ENCODE measurements at regions not wholly inside any gene's neighbourhood (a gene's known extent, or its start where the extent isn't known, plus 50 kb on each side); places are given as distances from the start of the nearest gene placed in this dataset.

DNA sequence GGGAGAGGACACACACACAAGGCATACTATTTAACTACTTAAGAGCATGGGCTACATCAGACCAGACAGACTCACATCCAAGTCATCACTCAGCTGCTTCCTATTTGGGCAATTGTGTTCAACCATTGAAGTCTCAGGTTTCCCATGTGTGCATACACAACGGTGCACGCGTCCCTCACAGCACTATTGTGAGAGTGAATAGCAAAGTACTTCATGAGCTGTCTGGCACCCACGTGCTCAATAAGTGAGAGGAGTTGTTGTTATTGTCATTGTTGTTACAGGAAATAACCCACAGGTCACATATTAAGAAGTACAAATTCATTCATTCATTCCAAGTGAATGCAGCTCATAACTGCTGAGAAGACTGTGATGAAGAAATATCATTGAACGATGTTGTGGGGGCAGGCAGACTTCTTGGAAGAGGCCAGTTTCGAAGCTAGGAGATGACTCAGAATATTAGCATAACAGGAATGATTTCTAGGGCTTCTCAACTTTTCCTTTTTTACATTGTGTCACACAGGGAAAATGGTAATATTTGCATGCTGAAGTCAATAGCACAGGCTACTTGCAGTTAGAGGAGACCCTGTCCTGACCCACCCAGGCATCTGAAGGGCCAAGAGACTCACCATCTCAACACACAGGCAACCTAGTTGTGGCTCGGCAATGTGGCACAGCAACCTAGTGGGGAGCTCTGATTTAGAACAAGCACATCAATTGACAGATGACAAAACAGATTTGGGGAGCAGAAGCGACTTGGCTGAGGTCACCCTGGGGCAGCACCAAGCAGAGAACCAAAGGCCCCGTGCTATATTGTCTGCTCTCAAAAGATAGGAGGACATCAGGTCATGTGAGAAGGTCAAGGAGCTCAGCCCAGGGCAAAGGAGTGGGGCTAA, 606.0 kb downstream of the BUD13 start:
- no peak for DNase-seq (ENCODE audit: low read depth)

GRCh38 chr11:116164843-116165242, 607.9 kb downstream of the BUD13 start:
- DNase-seq (ENCODE audit: low read depth) = peak; percentile 15

- DNase-seq (ENCODE audit: low read depth) = peak; percentile 9
Measured at GRCh38 chr11:116162886-116163230, 609.9 kb downstream of the BUD13 start.

GRCh38 chr11:116162086-116162885, 610.5 kb downstream of the BUD13 start:
- DNase-seq (ENCODE audit: low read depth) = no peak

DNA sequence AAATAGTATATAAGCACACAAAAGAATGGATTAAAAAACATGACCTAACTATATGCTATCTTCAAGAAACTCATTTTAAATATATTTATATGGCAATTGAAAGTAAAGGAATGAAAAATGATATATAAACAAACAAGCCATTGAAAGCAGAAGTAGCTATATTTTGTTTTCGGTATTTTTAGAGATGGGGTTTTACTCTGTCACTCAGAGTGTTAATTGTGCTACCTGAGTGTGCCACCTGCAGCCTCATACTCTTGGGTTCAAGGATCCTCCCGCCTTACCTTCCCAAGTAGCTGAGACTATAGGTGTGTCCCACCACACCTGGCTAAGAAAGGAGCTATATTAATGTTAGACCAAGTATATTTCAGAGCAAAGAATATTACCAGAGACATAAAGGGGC, 624.1 kb downstream of the BUD13 start:
- DNase-seq (ENCODE audit: low read depth) = no peak

- no peak for DNase-seq (ENCODE audit: low read depth)
Measured at GRCh38 chr11:116148056-116148455, 624.7 kb downstream of the BUD13 start.

DNA sequence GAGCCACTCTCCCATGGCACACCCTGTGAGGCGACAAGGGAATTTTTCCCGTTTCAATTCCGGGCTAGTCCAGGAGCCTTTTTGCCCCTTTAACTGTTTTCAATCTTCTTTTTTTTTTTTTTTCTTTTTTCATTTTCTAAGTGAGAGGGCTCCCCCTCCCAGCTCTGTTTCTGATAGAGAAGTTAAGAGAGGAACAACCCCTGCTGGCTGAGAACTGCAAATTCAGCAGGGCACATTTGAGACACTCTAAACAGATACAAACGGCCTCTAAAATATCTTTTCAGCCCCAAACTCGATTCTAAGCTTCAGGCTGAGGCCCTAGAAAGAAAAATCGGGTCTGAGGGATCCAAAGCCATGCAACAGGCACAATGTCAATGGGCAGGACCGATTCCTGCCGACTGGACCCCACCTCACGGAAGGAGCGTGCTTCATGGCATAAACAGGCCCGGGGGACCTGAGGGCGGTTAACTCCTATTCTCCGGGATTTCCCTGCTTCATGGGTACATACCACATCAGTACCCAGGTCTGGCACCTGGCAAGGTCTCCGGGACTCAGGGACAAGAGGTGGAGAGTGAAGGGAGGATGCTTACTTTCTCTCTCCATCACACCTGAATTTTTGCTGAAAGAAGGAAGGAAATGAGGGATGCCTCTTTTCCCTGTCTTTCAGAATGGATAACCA, 627.5 kb downstream of the BUD13 start:
- no peak for DNase-seq (ENCODE audit: low read depth)

GRCh38 chr11:116144387-116144958, 628.3 kb downstream of the BUD13 start:
- DNase-seq (ENCODE audit: low read depth) = no peak

DNA sequence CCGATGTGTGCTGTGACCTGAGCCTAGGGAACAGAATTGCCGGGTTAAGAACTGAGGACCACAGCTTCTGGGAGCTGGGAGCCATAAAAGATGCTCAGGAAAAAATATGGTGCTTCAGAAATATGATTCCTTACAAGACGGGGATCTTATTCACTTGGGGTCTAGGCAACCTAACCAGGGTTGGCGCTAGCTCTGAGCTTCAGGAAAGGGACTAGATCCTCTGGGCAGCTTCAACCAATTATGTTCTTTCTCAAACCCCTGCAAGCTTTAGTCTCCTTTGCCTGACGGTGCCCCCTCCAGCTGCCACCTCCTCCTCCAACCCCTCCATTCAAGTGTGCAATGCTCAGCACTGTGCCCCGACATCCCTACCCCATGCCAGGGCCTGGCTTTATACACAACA, 634.1 kb upstream of the CADM1 start:
- no peak for DNase-seq (ENCODE audit: low read depth)

DNA sequence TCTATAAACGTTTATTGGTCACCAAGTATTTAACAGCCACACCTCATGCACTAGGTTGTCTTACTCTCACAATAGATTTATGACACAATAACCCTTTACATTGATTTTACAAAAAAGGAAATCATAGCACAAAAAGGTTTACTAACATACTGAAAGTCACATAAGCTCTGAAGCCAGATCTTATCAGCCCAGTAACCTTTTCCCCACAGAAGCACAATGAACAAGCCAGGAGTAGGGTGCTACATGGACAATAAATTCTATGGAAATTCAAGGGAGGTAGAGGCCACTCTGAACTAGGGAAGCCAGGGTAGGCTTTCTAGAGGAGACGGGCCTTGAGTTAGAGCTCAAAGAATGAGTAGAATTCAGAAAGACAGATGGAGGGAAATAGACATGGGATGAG, 633.5 kb upstream of the CADM1 start:
- DNase-seq (ENCODE audit: low read depth) = no peak

GRCh38 chr11:116136987-116137674, 632.9 kb upstream of the CADM1 start:
- DNase-seq (ENCODE audit: low read depth) = no peak

- no peak for DNase-seq (ENCODE audit: low read depth)
Measured at GRCh38 chr11:116135891-116136290, 631.7 kb upstream of the CADM1 start.

GRCh38 chr11:116134450-116134849, 630.2 kb upstream of the CADM1 start:
- DNase-seq (ENCODE audit: low read depth) = no peak

DNA sequence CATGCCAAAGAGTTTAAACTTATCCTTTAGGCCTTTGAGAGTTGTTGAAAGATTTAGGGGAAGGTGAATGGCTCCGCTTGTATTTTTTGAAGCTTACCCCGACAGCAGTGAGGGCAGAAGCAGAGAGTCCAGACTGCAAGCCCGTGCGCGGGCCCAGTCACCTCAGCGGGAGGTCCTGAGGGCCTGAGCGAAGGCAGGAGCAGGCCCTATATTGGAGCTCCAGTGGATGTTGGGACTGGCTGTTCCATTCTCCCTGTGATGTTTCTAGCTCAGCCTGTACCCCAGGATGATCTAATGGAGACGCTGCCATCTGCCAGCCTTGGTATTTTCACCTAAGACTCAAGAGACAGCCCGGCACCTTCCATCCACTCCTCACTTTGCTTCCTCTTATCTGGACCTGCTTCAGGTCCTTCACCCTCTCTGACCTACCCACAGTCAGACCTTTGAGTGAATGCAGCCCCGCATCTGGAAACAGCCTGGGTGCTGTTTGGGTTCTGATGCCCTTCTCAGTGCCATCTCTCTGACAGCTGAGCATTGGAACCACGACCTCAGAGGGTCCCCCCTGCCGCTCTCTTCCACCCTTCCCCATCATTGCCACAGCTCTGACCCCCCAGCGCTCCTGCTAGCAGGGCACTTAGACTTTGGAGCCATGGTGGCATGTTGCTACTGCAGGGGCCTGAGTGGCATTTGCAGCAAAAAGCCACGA, 628.2 kb upstream of the CADM1 start:
- no peak for DNase-seq (ENCODE audit: low read depth)

- no peak for DNase-seq (ENCODE audit: low read depth)
Measured at GRCh38 chr11:116130122-116130521, 625.9 kb upstream of the CADM1 start.

GRCh38 chr11:116129456-116129855, 625.2 kb upstream of the CADM1 start:
- DNase-seq (ENCODE audit: low read depth) = no peak

DNA sequence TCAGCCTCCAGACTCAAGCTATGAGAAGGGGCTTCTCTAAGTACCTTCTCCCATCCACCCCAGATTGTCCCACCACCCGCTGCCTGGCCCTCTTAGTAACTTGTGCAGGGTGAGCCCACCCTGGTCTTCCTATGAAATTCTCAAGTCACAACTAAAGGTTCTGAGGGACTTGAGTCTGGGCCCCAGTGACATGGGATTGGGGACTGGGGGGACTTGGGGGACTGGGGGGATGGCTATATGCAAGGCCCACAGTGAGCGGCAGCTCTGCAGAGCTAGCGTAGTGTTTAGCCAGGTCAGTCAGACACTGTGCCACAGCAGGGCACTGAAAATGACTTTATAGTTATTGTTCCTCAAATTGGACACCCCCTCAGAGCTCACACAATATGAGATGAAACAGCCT, 622.3 kb upstream of the CADM1 start:
- DNase-seq (ENCODE audit: low read depth) = no peak

GRCh38 chr11:116124922-116125714, 620.9 kb upstream of the CADM1 start:
- DNase-seq (ENCODE audit: low read depth) = no peak

GRCh38 chr11:116123739-116124138, 619.5 kb upstream of the CADM1 start:
- no peak for DNase-seq (ENCODE audit: low read depth)

Measured in M059J (cell line).